Right lung (tissue), 2 donors: ENCODE measurements at regions not wholly inside any gene's neighbourhood (a gene's known extent, or its start where the extent isn't known, plus 50 kb on each side); places are given as distances from the start of the nearest gene placed in this dataset.
A peak's percentile ranks its signal among the peaks of the same experiment; 100 is the strongest.

Experiments
- DNase-seq, 2 donors: peaks; one replicate each; pipeline ENCODE4 v3.0.0-alpha.2; 2013

DNA sequence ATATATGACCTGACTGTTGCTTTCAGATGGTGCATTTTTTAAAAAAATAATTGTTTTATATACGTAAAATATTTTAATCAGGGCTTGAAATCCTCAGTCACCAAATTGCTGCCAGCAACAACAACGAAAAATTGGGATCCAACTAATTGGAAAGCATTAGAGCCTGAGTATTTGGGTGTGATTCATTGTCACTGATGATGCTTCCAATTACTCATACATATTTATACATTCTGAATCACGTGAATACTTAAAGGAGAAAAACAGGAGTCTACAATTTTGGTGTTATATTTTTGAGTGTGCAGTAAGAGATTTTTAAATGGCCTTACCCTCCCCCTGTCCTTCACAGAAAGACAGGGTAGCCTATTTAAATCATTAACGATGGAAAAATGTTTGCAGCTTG is 765.6 kb upstream of the TENM3 start:
- DNase-seq = no peak

DNA sequence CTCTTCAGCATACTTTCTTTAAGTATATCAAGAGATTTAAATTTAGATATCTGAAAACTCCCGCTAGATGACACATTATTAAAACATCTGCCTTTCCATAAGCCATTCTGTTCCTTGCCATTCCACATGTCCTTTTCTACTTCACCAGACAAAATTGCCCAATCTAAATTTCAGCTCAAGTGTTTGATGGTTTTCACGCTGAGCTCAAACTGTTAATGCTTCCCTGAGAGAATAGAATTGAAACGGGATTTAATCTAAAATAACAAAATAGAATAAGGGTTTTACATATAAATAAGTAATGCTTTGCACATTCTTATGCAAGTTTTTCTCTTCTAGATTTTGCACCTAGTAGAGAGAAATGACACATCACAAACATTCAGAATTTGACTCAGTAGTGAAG is 764.5 kb upstream of the TENM3 start:
- DNase-seq = no peak

DNA sequence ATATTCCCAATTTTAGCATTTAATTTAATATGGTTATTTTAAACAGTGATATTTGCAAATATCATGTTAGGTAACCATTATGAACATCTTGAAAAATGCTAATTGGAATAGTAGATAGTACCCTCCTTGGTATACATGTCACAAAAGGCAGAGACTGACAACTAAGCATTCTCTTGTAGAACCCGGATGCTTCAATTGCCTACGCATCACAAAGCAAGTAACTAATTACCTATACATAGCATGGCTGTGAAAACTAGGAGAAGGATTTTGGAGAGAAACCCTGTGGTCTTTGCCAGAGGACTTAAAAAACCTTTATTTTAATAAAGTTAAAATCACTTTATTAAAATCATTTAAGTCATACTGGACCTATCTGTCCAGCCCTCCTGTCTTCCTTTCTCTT is 764.1 kb upstream of the TENM3 start:
- no peak for DNase-seq

DNA sequence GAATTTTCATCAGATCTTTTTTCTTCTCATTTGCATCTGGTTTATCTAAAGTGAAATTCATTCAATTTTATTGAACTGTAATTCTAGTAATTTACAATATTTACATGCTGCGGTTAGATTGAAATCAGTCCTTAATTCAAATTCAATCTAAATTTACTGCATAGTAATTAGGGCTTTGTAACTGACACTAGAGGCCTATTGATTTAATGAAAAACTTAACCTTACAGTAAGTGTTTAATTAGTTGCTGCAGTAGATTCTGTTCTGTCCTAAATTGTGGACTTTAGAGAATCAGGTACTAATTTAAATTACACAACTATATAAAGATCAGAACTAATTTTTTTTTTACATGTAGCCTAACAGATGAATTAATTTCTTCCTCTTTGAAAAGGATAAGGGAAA is 758.8 kb upstream of the TENM3 start:
- DNase-seq = no peak

DNA sequence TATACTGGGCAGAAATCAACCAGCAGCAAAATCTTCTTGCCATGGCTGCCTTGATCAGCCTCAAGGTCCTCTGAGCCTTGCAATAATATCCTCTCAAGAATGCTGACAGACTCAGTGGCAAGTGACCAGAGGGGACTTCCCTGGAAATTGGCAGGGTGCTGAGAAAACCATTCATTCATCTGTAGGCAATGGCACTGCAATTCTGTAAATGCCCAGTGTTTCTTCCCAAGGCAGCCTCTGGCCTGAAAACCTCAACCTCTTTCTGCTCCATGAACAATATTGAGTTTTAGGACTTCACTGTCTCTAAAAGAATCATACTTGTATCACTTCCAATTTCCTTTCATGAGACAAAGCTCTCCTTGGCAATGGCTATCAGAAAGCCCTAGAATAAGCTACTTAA is 754.3 kb upstream of the TENM3 start:
- no peak for DNase-seq

DNA sequence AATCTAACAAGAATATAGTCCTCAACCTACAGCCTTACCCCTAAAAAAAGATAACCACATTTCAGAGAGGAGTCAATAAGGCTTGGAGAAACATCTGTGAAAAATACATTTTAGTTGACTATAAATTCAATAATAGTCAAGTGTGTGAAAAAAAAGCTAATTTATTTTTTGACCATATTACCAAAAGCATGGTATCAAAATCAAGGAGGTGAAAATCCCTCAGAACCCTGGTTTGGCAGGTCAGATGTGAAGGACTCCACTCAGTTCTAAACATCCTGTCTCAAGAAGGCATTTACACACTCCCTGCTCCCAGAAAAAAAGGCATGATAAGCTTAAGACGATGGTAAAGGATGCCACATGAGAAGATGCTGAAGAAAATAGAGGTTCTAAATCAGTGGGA is 745.1 kb upstream of the TENM3 start:
- no peak for DNase-seq

DNA sequence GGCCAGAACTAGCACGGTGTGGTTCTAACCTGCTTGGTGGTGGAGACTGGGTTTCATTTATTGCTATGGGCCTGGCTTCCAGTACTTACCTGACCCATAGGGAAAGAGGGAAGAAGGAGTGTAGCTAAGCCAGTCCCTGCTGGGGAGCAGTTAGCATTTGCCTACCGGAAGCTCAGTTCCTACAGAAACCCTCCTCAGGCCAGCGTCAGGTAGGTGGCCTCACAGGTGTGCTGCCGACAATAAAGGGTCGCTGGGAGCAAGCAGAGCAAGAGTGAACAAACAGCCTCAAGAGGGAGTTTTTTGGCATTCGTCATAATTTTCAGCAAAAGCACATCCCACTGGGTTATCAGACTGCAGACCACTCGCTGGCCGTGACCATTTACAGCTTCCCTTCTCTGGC is 740.6 kb upstream of the TENM3 start:
- DNase-seq = no peak

DNA sequence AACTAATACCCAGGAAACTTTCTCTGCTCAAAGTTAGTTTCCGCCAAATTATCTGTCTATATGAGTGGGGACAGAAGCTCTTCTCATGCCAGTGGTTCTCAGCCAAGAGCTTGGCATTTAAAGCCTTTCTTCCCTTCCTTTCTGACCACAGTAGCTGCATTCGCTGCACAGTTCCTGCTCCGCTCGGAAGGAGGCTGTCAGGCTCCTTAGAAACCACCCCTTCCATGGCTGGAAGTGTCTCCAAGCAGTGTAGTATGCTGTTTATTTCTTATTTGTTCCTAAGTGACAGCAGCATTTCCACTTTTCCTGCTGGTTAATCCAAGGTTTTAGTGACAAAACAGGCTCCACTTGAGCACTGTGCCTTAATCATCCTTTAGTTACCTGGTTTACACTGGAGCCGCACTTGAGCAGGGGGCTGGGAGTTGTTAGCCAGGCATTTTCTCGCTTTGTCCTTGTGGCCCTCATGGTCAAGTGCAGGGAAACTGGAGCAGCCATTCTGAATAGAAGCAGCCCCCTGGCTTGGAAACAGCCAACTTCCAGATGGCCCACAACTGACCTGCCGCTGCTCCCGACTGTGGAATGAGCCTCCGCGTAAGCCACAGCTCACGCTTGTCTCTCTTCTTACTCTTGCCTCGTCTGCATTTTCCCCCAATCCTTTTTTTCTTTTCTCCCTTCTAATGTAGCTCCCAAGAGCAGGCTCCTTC is 739.4 kb upstream of the TENM3 start:
- DNase-seq = no peak

DNA sequence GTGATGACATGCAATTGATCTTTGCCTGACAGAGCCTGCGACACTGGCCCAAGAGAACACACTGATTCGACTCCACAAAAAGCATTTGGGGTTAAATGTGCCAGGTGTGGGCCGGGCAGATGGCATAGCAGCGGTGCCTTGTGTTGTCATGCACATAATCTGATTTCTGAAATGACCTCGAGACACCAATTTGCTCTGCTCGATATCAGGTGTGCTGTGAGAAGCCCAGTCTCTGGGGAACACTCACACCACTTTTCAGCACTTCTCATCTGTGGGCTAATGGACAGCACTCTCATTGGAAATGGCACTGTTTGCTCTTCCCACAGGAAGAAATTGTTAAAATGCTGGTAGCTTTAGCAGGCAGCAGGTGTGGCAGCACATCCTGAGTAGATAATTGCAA is 738.3 kb upstream of the TENM3 start:
- no peak for DNase-seq

DNA sequence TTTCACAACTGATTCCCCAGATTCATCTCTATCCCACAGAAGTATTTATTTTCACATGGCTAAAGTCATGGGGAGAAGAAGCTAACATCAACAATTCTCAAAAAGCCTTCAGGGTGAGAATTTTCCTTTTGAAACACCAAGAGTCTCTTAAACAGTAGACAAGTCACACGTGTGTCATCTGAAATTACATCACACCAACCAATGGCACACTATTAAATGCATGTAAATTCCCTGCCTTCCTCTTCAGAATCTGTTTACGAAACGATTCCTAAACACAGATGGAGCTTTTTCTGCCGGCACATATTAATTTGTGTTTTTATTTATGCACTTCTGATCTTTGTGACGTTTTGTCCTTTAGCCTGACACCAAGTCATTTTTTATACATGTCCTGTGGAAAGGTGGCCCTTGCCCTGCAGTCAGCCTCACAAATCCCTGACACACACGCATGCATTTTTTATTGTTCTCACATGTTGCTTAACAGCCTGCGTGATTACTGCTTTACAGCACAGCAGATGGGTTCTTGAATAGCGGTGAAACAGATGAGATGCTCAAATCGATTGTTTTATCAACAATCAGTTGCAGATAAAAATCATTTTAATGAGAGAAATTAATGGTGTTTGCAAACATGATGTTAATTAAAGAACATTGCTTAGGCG is 735.9 kb upstream of the TENM3 start:
- DNase-seq = no peak

DNA sequence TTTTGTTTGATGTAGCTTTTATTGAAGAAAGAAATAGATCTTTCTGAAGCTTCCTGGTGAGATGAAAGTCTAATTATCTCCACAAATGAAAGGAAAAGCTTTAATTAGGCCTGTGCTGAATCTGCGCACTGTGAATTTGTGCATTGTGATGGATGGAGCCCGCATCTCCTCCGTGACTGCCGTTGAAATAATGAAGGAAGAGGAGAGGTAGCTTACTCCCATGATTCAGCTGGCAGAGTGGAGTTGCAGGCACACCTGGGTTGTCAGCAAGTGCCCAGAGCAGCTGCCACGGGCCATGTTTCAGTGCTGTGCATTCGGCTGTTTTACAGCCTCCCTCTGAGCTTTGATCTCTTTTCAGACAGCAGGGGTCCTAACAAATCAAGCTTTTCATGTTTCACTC is 735.3 kb upstream of the TENM3 start:
- no peak for DNase-seq

DNA sequence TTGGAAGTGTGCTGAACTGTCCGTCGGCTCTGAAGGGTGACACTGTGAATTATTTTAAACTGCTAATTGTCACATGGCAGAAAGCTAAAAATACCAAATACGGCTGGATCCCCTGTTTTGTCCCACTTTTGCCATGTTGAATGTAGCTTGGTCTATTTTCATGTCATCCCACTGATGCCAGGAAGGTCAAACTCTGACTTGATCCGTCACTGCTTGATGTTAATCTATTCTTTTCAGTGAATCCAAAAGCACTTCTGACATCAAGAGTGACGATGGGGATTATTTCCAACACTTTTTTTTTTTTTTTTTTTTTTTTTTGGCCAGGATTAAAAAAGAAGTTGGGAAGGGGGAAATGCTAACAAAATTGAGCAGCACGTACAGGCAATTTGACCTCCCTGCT is 734.6 kb upstream of the TENM3 start:
- DNase-seq = no peak

DNA sequence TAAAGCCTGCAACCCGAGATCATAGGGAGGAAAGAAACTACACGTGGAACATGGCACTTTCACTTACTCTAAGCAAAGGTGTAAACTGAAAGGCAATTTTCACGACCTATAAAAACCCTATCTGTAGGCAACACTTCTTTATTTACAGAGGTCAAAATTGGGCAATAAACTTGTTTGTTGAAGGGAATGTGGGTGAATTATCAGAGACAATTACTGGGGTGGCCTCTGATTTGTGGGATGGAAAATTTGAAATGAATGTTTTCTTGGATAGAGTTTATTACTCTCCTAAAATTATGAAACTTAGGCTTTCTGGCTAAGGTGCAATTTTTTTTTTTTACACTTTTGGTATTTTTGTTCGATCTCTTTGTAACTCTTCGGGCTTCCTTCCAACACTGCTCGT is 734.1 kb upstream of the TENM3 start:
- no peak for DNase-seq

DNA sequence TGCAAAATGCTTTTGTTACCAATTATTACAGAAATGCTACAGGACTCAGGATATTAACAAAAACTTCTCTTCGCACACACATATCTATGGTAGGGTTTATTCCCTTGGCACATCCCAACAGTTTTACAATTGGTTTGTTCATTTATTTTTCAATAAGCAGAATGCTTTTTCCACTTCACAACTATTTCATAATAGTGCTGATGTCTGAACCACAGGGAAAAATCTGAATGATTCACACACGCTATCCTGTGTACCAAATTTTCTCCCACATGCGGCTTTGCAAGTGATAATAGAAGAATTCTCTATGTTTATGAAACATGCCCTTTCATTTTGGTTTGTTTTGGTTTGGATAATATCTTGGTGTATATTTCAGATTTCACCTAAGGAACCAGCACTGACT is 725.7 kb upstream of the TENM3 start:
- DNase-seq = no peak

DNA sequence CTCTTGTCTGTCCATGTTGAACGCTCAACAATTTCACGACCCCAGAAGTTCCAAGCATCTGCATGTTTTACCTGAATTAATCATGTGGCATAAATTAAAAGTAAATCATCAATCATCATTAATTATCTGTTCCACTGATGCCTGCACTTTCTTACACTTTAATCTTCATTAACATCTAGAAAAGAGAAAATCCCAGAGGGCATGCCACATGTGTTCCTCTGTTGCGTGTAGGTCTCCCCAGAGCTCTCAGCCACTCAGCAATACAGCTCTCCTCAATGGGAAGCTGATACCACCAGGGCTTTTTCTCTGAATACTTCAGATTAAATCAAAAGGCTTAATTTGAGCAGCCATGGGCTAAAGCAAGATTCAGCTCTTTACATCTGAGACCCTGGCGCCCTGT is 722.4 kb upstream of the TENM3 start:
- DNase-seq = no peak

DNA sequence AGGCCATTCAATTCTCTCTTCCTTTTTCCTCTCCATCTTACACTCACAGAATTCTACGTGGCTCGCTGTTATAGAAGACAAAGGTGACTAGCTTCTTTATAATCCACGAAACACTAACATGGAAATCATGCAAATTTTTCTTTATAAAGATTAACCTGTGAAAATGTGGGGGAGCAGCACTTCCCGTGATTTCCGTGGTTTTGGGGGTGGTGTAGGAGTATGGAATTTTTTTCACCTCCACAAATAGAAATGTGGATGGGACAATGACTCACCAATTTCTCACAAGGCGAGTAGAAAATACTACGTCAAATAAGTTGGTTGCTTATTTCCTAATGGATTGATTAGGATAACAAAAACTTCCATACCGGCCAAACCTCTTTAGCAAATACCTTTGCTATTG is 719.2 kb upstream of the TENM3 start:
- no peak for DNase-seq

DNA sequence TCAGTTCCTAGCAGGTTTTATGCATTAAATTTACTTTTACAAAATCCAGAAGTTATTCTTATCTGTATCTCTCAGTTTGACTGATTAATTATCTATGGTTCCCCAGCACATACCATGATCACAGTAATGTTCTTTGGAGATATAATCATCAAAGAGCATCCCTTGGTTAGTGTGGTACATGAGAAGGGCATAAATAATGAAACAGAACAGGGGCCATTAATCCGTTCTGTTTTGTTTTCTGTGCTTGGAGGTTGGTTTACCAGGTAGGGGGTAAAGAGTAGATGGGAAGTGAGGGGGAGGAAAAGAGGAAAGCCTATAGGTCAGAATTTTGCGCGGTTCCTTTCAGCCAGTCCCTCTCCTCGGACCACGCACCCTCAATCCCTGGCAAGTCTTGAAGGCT is 718.7 kb upstream of the TENM3 start:
- DNase-seq = no peak

DNA sequence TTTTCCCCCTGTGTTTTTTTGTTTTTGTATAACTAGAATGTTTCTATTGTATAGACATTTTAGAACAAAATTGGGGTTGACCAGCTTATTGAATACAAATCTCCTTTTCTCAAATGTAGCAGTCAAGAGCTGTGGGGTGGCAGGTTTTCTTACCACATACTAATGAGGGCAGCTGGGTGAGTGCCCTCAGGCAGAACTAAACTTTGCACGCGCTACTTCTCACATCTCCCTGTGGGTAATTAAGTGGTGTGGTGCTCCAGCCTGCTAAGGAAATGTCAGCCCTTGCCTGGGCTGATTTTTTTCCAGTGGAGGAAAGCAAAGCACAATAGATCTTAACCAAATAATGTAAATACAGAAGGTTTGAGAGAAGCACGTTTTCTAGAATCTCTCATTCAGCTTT is 717.6 kb upstream of the TENM3 start:
- DNase-seq = no peak

DNA sequence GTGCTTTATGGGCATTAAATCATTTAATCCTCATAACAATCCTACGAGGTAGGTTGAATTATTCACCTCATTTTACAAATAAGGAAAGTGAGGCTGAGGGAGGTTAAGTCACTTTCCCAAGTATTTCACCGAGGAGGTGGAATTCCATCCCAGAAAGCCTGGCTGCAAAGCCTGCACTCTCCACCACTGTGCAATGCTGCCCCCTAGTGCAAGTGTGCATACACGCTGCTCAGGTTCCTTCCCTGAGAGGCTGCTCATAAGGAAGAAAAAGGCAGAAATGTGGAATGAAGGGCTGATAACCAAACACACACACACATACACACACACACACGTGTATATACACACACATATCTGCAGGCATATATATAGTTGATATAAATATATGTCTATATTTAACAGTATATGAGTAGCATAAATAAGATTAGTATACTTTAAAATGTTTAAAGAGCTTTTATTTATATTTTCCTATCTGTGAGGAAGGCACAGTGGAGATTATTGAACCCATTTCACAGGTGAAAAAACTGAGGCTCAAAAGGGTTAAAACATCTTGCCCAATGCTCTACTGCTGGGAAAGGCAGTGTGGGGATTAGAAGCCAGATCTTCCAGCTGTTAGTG is 714.5 kb upstream of the TENM3 start:
- peak; percentile 24 to 50 for DNase-seq

DNA sequence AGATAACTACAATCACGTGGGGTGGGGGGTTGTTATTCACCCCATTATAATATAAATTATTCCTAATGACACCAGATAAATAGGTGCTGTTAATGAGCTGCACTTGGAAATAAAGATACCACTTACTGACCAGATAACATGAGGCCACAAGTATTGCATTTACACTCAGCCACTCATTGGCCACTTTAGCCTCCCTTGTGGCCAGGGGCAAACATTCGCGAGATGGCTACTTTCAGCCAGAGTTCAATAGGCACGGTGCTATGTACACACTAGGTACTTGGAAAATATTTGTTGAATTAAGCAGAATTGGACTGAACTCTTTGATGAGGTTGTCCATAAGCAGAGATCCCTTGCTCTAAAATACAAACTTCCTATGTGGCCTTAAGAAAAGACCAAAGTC is 713.7 kb upstream of the TENM3 start:
- DNase-seq = no peak

DNA sequence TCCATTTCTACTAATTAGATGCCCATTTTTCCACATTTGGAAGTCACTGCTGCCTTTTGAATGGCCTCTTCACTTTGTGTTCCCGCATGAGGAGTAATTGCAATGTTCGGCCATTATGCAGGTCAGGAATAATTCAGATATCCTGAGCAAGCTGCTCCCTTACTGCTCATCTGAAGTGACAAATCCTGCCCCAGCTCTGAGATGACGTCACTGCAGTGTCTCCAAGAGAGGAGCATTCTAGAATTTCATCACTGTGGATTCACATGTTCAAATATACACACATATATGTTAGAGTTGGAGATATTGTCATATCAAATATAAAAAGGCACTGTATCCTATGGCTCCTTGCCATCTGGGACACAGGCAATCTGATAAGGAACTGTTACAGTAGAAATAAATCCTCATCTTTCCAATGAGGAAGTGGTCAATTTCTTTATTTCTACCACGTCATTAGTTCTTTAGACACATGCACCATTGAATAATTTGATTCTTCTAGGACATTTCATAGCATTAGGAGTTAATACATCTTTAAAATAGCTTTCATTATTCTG is 706.9 kb upstream of the TENM3 start:
- DNase-seq = no peak

DNA sequence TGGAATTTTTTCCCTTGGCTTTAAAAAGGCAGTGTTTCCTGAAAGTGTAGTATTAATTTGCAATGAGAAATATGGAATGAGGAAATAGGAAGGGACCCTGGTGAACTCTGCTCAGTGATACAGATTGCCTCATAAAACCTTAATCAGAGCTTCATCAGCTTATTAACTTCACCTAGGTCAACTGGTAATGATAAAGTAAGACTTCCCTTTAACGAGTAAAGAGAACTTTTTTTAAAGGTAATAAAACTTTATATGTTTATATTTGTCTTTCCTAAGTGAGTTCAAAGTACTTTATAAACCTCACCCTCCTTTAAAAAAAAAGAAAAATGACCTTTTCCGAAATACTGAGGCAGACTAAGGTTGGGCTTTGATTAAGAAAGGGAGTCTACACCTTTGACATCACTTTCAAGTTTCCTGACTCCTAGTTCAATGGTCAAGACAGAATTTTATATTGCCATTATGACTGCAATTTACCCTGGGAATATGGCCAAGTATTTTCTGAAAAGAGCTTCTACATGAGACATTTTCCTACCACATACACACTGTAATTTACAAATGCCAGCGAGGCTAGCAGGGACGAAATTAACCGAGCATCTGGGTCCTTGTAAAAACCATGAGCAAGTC is 706.3 kb upstream of the TENM3 start:
- no peak for DNase-seq

DNA sequence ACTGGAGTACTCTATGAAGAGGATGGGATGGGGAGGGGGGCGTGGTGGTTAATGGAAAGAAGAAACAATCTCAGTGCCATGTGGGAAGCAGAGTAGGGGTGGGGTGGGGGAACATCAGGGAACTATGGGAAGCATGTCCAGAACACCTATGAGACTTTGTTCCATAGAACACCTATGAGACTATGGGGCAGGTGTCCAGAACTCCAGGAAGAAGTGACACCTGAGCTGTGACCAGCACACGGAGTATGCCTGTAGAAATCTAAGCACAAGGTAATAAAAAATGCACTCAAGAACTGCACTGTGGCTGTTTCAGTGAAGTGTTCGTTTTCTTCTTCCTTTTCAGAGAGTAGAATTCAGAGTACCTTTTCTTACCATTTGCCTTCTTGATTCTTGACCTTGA is 704.8 kb upstream of the TENM3 start:
- DNase-seq = no peak
